ENCODE measurements at regions not wholly inside any gene's neighbourhood (a gene's known extent, or its start where the extent isn't known, plus 50 kb on each side); places are given as distances from the start of the nearest gene placed in this dataset.

- no peaks in the 10 kb centered on the region for H3K27me3 Mint-ChIP-seq
- H3K4me3 Mint-ChIP-seq: no peak overlapping the region
- no peaks in the 10 kb centered on the region for H3K9me3 Mint-ChIP-seq
- H3K27ac Mint-ChIP-seq: peak overlapping the region in 1 of 2 donors; percentile 57
- no peaks in the 10 kb centered on the region for H3K36me3 Mint-ChIP-seq
- ATAC-seq (peak in 1 of 2 donors; percentile 70), DNase-seq (ENCODE audit: low spot score) (no peak)
- H3K4me1 Mint-ChIP-seq (ENCODE audit: low read depth in 2 of 2): peaks cover 16 to 32% of the 10 kb centered on the region in 2 donors
These were observed 131.9 kb downstream of the NPR3 start for GRCh38 chr5:32842813-32843530.

- no peak overlapping the region for H3K4me3 Mint-ChIP-seq
- no peak overlapping the region for H3K27ac Mint-ChIP-seq
- no peaks in the 10 kb centered on the region for H3K9me3 Mint-ChIP-seq
- ATAC-seq (no peak), DNase-seq (ENCODE audit: low spot score) (no peak)
- H3K4me1 Mint-ChIP-seq (ENCODE audit: low read depth in 2 of 2): peaks cover 16 to 34% of the 10 kb centered on the region in 2 donors
- H3K36me3 Mint-ChIP-seq: no peaks in the 10 kb centered on the region
- H3K27me3 Mint-ChIP-seq: peaks cover 0 to 2% of the 10 kb centered on the region in 2 donors
These were observed 132.4 kb downstream of the NPR3 start for GRCh38 chr5:32843531-32843895.

- Mint-ChIP-seq H3K9me3 (no peaks in the 10 kb centered on the region), H3K36me3 (no peaks in the 10 kb centered on the region), H3K27me3 (peaks cover 0 to 9% of the 10 kb centered on the region in 2 donors), H3K4me1 (ENCODE audit: low read depth in 2 of 2) (peaks cover 16 to 38% of the 10 kb centered on the region in 2 donors), H3K4me3 (no peak overlapping the region), H3K27ac (peak overlapping the region in 1 of 2 donors; percentile 30)
- ATAC-seq (no peak), DNase-seq (ENCODE audit: low spot score) (no peak)
These were observed 134.1 kb downstream of the NPR3 start for GRCh38 chr5:32845171-32845570.

DNA sequence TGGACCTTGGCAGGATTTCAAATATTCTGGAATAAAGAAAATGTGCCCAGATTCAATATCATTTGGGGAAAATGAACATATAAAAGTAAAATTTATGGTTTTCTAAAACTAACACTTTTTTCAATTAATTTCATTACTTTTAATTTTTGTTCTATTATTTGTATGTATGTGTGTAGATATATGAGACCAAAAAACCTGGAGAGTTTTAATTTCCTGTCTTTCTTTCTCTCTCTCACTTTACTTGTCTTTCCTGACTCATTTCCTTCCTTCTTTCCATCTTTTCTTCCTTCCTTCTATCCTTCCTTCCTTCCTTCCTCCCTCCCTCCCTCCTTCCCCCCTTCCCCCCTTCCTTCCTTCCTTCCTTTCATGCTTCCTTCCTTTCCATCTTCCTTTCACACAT, 137.0 kb downstream of the NPR3 start:
- H3K27ac Mint-ChIP-seq: no peak overlapping the region
- no peaks in the 10 kb centered on the region for H3K9me3 Mint-ChIP-seq
- no peak for ATAC-seq
- H3K27me3 Mint-ChIP-seq: peaks cover 6 to 17% of the 10 kb centered on the region in 2 donors
- no peak overlapping the region for H3K4me3 Mint-ChIP-seq
- H3K36me3 Mint-ChIP-seq: no peaks in the 10 kb centered on the region
- DNase-seq (ENCODE audit: low spot score): no peak
- H3K4me1 Mint-ChIP-seq (ENCODE audit: low read depth in 2 of 2): peaks cover 9 to 25% of the 10 kb centered on the region in 2 donors

- Mint-ChIP-seq H3K9me3 (no peaks in the 10 kb centered on the region), H3K36me3 (no peaks in the 10 kb centered on the region), H3K27me3 (peaks cover 6 to 17% of the 10 kb centered on the region in 2 donors), H3K4me3 (no peak overlapping the region), H3K4me1 (ENCODE audit: low read depth in 2 of 2) (peaks cover 9 to 23% of the 10 kb centered on the region in 2 donors), H3K27ac (no peak overlapping the region)
- DNase-seq (ENCODE audit: low spot score): no peak
- no peak for ATAC-seq
These were observed 137.6 kb downstream of the NPR3 start for GRCh38 chr5:32848681-32849080.

DNA sequence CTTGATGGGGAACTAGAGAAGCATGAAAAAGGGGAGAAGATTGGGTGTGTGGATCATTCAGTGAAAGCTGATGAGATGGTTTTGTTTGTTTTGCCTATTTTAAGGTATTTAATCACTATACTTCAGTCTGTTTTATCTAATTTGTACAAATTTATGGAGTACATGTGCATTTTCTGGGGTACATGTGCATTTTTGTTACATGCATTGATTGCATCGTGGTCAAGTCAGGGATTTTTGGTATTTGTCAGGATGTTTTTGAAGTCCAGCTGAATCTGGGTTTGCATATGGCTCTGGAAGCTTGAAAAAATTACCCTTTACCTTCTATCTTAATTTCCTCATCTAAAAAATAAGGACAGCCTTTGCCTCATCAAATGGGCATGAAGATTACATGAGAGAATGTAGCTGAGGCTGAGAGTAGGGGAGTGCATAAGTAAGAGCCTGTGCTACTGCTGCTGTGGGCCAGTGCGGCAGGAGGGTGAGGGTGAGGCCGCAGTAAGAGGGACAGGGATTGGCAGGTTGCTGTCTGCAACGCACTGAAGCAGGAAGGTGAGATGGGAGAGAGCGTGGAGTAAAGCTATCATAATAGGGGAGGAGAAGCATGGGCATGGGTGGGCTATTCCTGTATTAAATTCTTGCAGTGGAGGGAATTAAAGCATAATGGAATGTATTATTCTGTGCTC, 139.8 kb downstream of the NPR3 start:
- Mint-ChIP-seq H3K4me1 (ENCODE audit: low read depth in 2 of 2) (peaks cover 4 to 16% of the 10 kb centered on the region in 2 donors), H3K27ac (no peak overlapping the region), H3K9me3 (no peaks in the 10 kb centered on the region), H3K27me3 (peaks cover 6 to 17% of the 10 kb centered on the region in 2 donors), H3K36me3 (no peaks in the 10 kb centered on the region), H3K4me3 (no peak overlapping the region)
- DNase-seq (ENCODE audit: low spot score): no peak
- no peak for ATAC-seq

GRCh38 chr5:32851559-32852173, 140.5 kb downstream of the NPR3 start:
- ATAC-seq: no peak
- Mint-ChIP-seq H3K9me3 (no peaks in the 10 kb centered on the region), H3K27me3 (peaks cover 6 to 17% of the 10 kb centered on the region in 2 donors), H3K4me3 (no peak overlapping the region), H3K27ac (no peak overlapping the region), H3K4me1 (ENCODE audit: low read depth in 2 of 2) (peaks cover 1 to 10% of the 10 kb centered on the region in 2 donors), H3K36me3 (no peaks in the 10 kb centered on the region)
- DNase-seq (ENCODE audit: low spot score): no peak

DNA sequence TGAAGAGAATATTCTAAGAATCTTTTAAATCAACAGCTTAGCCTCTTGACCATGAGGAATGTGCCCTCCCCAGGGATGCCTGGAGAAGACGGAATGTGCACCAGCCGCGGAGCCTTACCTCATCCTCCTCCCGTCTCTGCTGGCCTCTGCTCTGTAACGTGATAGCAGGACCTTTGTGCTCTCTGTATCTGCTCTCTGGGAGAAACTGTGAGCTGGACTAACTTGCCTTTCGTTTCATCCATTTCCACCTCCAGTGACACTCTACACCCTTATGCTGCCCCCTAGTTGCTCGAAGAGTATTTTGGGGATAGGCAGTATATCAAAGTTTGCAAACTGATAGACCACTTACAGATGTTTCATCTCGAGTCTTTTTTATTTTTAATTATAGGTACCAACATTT, 141.4 kb downstream of the NPR3 start:
- H3K36me3 Mint-ChIP-seq: no peaks in the 10 kb centered on the region
- ATAC-seq (no peak), DNase-seq (ENCODE audit: low spot score) (no peak)
- H3K4me1 Mint-ChIP-seq (ENCODE audit: low read depth in 2 of 2): peaks cover 0 to 8% of the 10 kb centered on the region in 2 donors
- peaks cover 6 to 17% of the 10 kb centered on the region in 2 donors for H3K27me3 Mint-ChIP-seq
- no peaks in the 10 kb centered on the region for H3K9me3 Mint-ChIP-seq
- H3K27ac Mint-ChIP-seq: no peak overlapping the region
- no peak overlapping the region for H3K4me3 Mint-ChIP-seq

- ATAC-seq: no peak
- peaks cover 6 to 17% of the 10 kb centered on the region in 2 donors for H3K27me3 Mint-ChIP-seq
- no peaks in the 10 kb centered on the region for H3K36me3 Mint-ChIP-seq
- H3K4me1 Mint-ChIP-seq (ENCODE audit: low read depth in 2 of 2): peaks cover 0 to 8% of the 10 kb centered on the region in 2 donors
- no peak overlapping the region for H3K27ac Mint-ChIP-seq
- DNase-seq (ENCODE audit: low spot score): no peak
- no peaks in the 10 kb centered on the region for H3K9me3 Mint-ChIP-seq
- H3K4me3 Mint-ChIP-seq: no peak overlapping the region
These were observed 141.9 kb downstream of the NPR3 start for GRCh38 chr5:32852976-32853375.

DNA sequence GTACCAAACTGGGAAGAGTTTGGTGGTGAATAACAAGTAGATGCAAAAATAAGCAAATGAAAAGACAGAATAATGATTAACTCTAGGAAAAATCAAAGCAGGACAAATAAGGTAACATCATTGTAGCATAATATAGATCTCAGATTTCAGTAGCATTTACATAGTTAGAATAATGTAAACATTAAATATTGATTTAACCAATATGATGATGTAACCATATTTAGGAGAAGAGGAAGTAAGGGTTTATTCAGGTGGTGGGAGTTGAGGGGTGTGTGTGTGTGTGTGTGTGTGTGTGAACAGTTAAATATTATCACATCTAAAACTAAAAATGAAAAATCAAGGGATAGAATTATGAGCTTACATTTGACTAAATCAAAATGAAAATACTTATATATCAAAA, 143.4 kb downstream of the NPR3 start:
- H3K36me3 Mint-ChIP-seq: peaks cover 5% of the 10 kb centered on the region
- H3K27me3 Mint-ChIP-seq: peaks cover 6 to 12% of the 10 kb centered on the region in 2 donors
- ATAC-seq (no peak), DNase-seq (ENCODE audit: low spot score) (no peak)
- H3K27ac Mint-ChIP-seq: no peak overlapping the region
- peaks cover 0 to 4% of the 10 kb centered on the region in 2 donors for H3K4me1 Mint-ChIP-seq (ENCODE audit: low read depth in 2 of 2)
- H3K9me3 Mint-ChIP-seq: no peaks in the 10 kb centered on the region
- no peak overlapping the region for H3K4me3 Mint-ChIP-seq

DNA sequence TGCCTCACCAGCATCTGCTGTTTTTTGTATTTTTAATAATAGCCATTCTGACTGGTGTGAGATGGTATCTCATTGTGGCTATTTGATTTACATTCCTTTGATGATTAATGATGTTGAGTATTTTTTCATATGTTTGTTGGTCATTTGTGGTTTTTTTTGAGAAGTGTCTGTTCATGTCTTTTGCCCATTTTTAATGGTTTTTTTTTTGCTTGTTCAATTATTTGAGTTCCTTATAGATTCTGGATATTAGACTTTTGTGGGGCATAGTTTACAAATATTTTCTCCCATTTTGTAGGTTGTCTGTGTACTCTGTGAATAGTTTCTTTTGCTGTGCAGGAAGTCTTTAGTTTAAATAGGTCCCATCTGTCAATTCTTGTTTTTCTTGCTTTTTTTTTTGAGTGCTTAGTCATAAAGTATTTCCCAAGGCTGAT, 148.1 kb downstream of the NPR3 start:
- no peak overlapping the region for H3K27ac Mint-ChIP-seq

GRCh38 chr5:32865475-32865874, 154.4 kb downstream of the NPR3 start:
- peaks cover 0 to 8% of the 10 kb centered on the region in 2 donors for H3K4me1 Mint-ChIP-seq (ENCODE audit: low read depth in 2 of 2)
- H3K9me3 Mint-ChIP-seq: peaks cover 4% of the 10 kb centered on the region
- DNase-seq (ENCODE audit: low spot score): no peak
- no peak overlapping the region for H3K27ac Mint-ChIP-seq
- H3K36me3 Mint-ChIP-seq: no peaks in the 10 kb centered on the region
- no peak for ATAC-seq
- peaks cover 9 to 14% of the 10 kb centered on the region in 2 donors for H3K27me3 Mint-ChIP-seq
- no peak overlapping the region for H3K4me3 Mint-ChIP-seq

More for the DNA sequence above, 148.1 kb downstream of the NPR3 start:
- no peak for ATAC-seq
- Mint-ChIP-seq H3K4me3 (no peak overlapping the region), H3K4me1 (ENCODE audit: low read depth in 2 of 2) (peaks cover 0 to 8% of the 10 kb centered on the region in 2 donors), H3K9me3 (no peaks in the 10 kb centered on the region), H3K27me3 (peaks cover 9 to 12% of the 10 kb centered on the region in 2 donors), H3K36me3 (peaks cover 6% of the 10 kb centered on the region)
- DNase-seq (ENCODE audit: low spot score): no peak

- Mint-ChIP-seq H3K4me1 (ENCODE audit: low read depth in 2 of 2) (peaks cover 0 to 8% of the 10 kb centered on the region in 2 donors), H3K27me3 (peaks cover 9 to 13% of the 10 kb centered on the region in 2 donors), H3K27ac (no peak overlapping the region), H3K4me3 (no peak overlapping the region), H3K36me3 (no peaks in the 10 kb centered on the region), H3K9me3 (peaks cover 5% of the 10 kb centered on the region)
- ATAC-seq: no peak
- no peak for DNase-seq (ENCODE audit: low spot score)
These were observed 155.0 kb downstream of the NPR3 start for GRCh38 chr5:32866138-32866537.

DNA sequence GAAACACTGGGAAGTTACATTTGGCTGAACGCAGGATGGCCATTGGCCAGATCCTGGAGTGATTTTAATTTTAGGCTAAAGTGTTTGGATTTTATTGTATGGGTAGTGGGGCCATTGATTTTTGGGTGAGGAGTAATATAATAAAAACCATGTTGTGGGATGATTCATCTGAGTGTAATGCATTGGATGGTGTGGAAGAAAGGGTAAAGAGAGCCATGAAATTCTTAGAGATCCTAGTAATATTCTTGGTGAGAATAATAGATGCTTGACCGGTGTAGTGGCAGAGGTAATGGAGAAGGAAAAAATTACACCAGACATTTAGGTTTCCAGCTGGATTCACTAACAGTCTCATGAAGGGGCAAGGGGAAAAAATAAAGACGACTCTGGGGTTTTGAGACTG, 158.1 kb downstream of the NPR3 start:
- H3K36me3 Mint-ChIP-seq: peaks cover 4% of the 10 kb centered on the region
- no peak overlapping the region for H3K27ac Mint-ChIP-seq
- ATAC-seq (no peak), DNase-seq (ENCODE audit: low spot score) (no peak)
- peaks cover 14% of the 10 kb centered on the region for H3K9me3 Mint-ChIP-seq
- H3K4me1 Mint-ChIP-seq (ENCODE audit: low read depth in 2 of 2): no peaks in the 10 kb centered on the region
- no peak overlapping the region for H3K4me3 Mint-ChIP-seq
- peaks cover 0 to 5% of the 10 kb centered on the region in 2 donors for H3K27me3 Mint-ChIP-seq
